ENCODE measurements at regions not wholly inside any gene's neighbourhood (a gene's known extent, or its start where the extent isn't known, plus 50 kb on each side); places are given as distances from the start of the nearest gene placed in this dataset.
"Not testable (repeated sequence)": the region's sequence is repeated elsewhere in the genome, so short reads cannot be mapped to it uniquely, and the experiment has no call there.

DNA sequence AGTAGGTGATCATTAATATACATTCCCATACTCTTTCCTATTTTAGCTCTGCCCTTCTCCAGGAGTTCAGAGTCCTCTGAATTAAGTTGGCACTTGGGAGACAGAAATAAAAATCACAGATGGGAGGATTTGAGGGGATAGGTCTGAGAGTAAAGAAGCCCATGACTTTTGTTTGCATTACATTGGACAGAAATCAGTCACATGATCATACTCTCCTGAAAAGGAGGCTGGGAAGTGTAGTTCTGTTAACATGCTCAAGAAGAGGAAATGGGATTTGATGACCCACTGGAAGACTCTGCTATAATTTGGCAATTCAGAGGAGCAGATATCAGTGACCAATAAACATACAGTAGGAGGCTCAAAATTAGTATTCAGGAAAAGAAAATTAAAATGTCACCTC, 674.9 kb upstream of the C16orf82 start:
- H3K4me3 Mint-ChIP-seq = no peak overlapping the region
- ATAC-seq (no peak), DNase-seq (no peak)
- H3K4me1 Mint-ChIP-seq (ENCODE audit: low read depth) = no peaks in the 10 kb centered on the region
- H3K9me3 Mint-ChIP-seq = peaks cover 4% of the 10 kb centered on the region
- H3K27me3 Mint-ChIP-seq (ENCODE audit: low read depth) = peaks cover 11% of the 10 kb centered on the region
- H3K36me3 Mint-ChIP-seq (ENCODE audit: insufficient read depth) = no peaks in the 10 kb centered on the region

DNA sequence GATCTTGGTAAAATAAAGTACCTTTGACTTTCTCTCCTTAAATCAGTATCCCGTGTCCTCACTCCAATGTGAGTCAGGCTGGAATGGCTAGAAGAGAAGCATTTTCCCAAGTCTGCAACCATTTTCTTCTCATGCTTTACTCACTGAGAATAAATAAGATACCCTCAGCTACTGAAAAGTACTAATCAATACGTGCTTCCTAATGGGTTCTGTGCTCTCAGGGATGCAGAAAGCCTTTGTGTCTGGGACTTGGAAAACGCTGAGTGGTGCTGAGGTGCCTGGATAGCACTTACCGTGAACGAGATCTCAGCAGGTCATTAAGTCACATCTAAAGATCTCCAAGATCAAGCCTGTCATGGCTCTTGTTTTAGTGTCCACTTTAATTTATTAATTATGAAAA, 672.3 kb upstream of the C16orf82 start:
- H3K4me3 Mint-ChIP-seq = no peak overlapping the region
- no peak for DNase-seq
- peaks cover 4% of the 10 kb centered on the region for H3K9me3 Mint-ChIP-seq
- H3K4me1 Mint-ChIP-seq (ENCODE audit: low read depth) = no peaks in the 10 kb centered on the region
- peaks cover 11% of the 10 kb centered on the region for H3K27me3 Mint-ChIP-seq (ENCODE audit: low read depth)
- no peaks in the 10 kb centered on the region for H3K36me3 Mint-ChIP-seq (ENCODE audit: insufficient read depth)
- ATAC-seq = no peak

DNA sequence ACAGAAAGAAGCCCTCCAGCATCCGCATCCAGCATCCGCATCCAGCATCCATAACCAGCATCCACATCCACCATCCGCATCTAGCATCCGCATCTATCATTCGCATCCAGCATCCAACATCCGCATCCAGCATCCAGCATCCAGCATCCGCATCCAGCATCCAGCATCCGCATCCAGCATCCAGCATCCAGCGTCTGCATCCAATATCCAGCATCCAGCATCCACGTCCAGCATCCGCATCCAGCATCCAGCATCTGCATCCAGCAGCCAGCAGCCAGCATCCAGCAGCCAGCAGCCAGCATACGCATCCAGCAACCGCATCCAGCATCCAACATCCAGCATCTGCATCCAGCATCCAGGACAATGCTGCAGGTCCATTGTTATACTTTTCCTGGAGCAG, 671.0 kb upstream of the C16orf82 start:
- peaks cover 9% of the 10 kb centered on the region for H3K27me3 Mint-ChIP-seq (ENCODE audit: low read depth)
- no peak for ATAC-seq
- H3K4me3 Mint-ChIP-seq = no peak overlapping the region
- H3K9me3 Mint-ChIP-seq = peaks cover 4% of the 10 kb centered on the region
- H3K36me3 Mint-ChIP-seq (ENCODE audit: insufficient read depth) = no peaks in the 10 kb centered on the region
- DNase-seq = no peak
- H3K4me1 Mint-ChIP-seq (ENCODE audit: low read depth) = no peaks in the 10 kb centered on the region

DNA sequence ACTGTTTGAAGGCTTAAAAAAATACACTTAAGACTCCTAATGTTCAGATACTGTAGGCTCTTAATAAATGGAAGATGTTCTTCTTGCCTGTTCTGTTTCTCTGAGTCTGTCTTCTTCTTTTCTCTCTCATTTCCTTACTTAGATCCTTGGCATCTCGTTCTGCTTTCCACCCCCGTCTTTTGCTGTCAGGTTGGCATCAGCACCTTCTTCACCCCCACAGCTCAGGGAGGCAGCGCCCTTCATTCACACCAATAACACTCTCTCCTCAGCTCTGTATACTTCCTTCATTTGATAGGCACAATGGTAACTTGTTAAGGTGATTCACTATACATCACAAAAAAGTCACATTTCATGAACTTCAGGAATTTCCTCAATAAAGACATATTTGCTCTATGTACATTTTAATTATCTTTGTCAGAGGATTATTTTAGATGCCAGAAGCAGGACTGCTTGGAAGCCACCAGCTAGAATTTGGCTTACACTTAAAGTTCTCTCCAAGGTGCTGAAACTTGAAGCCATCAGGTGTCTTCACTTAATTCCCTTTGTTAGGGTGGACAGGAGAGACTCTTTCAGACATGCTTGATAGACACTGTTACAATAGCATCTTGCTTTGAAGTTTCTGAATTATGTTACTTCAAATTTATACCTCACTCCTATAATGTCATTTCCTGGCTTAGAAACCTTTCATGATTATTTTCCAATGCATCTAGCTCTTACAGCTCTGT, 670.1 kb upstream of the C16orf82 start:
- DNase-seq = no peak
- Mint-ChIP-seq H3K9me3 (peaks cover 4% of the 10 kb centered on the region), H3K27me3 (ENCODE audit: low read depth) (peaks cover 9% of the 10 kb centered on the region), H3K4me3 (no peak overlapping the region), H3K36me3 (ENCODE audit: insufficient read depth) (no peaks in the 10 kb centered on the region), H3K4me1 (ENCODE audit: low read depth) (no peaks in the 10 kb centered on the region)
- ATAC-seq = no peak

DNA sequence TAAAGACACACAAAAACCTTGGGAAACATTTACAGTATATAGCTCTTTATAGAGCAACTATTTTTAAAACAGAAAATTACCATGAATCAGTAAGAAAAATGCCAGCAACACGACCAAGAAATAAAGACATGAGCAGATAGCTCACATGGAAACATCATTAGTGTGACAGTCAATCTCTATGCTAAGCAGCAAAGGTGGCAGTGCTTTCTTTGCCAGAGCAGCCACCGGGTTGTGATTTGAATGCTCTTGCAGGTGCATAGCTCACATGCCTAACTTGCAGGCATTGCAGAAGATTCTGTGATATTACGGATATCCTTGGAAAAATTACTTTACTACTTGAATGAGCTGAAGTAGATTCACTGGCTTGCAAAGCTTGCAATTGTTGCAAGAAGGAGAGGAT, 652.9 kb upstream of the C16orf82 start:
- H3K4me3 Mint-ChIP-seq = no peak overlapping the region
- no peaks in the 10 kb centered on the region for H3K36me3 Mint-ChIP-seq (ENCODE audit: insufficient read depth)
- no peaks in the 10 kb centered on the region for H3K4me1 Mint-ChIP-seq (ENCODE audit: low read depth)
- H3K27me3 Mint-ChIP-seq (ENCODE audit: low read depth) = peaks cover 7% of the 10 kb centered on the region
- ATAC-seq = no peak
- no peak for DNase-seq
- H3K9me3 Mint-ChIP-seq = peaks cover 13% of the 10 kb centered on the region

DNA sequence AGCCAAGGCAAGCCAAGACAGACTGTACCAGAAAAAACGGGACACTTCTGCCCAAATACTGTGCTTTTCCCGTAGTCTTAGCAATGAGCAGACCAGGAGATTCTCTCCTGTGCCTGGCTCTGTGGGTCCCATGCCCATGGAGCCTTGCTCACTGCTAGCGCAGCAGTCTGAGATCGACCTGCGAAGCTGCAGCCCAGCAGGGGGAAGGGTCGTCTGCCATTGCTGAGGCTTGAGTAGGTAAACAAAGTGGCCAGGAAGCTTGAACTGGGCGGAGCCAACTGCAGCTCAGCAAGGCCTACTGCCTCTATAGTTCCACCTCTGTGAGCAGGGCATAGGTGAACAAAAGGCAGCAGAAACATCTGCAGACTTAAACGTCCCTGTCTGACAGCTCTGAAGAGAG, 647.3 kb upstream of the C16orf82 start:
- H3K4me1 Mint-ChIP-seq (ENCODE audit: low read depth); H3K27me3 Mint-ChIP-seq (ENCODE audit: low read depth); ATAC-seq; DNase-seq; H3K4me3 Mint-ChIP-seq; H3K36me3 Mint-ChIP-seq (ENCODE audit: insufficient read depth): not testable (repeated sequence)
- H3K9me3 Mint-ChIP-seq = peaks cover 15% of the 10 kb centered on the region

DNA sequence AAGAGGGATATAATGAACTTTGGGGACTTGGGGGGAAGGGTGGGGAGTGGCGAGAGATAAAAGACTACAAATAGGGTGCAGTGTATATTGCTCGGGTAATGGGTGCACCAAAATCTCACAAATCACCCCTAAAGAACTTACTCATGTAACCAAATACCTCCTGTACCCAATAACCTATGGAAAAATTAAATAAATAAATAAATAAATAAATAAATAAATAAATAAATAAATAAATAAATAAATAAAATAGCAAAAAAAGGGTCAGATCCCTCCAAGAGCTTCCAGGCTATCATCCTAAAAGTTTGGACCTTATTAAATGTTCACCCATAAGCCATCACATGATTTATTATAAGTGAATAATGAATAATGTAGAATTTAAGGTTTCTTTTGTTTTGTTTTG, 636.1 kb upstream of the C16orf82 start:
- H3K4me3 Mint-ChIP-seq = no peak overlapping the region
- ATAC-seq (no peak), DNase-seq (no peak)
- no peaks in the 10 kb centered on the region for H3K36me3 Mint-ChIP-seq (ENCODE audit: insufficient read depth)
- peaks cover 3% of the 10 kb centered on the region for H3K9me3 Mint-ChIP-seq
- H3K4me1 Mint-ChIP-seq (ENCODE audit: low read depth) = no peaks in the 10 kb centered on the region
- H3K27me3 Mint-ChIP-seq (ENCODE audit: low read depth) = no peaks in the 10 kb centered on the region

DNA sequence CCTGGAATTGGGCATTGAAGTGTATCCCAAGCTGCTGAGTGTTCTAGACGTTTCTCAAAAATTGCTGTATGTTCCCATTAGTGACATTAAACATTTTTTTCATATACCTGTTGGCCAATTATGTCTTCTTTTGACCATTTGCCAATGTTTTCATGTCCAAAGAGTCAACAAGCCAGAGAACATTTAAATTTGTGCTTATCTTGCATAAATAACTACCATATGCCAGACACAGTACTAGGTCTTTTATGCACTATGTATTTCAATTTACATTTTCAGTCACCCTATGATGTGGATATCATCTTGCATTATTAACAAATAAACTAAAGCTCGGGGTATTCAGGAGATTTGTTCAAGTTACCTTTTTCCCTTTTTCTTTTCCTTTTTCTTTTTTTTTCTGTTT, 632.9 kb upstream of the C16orf82 start:
- ATAC-seq = no peak
- Mint-ChIP-seq H3K36me3 (ENCODE audit: insufficient read depth) (no peaks in the 10 kb centered on the region), H3K4me1 (ENCODE audit: low read depth) (no peaks in the 10 kb centered on the region), H3K9me3 (peaks cover under 1% of the 10 kb centered on the region), H3K4me3 (no peak overlapping the region), H3K27me3 (ENCODE audit: low read depth) (no peaks in the 10 kb centered on the region)
- no peak for DNase-seq

DNA sequence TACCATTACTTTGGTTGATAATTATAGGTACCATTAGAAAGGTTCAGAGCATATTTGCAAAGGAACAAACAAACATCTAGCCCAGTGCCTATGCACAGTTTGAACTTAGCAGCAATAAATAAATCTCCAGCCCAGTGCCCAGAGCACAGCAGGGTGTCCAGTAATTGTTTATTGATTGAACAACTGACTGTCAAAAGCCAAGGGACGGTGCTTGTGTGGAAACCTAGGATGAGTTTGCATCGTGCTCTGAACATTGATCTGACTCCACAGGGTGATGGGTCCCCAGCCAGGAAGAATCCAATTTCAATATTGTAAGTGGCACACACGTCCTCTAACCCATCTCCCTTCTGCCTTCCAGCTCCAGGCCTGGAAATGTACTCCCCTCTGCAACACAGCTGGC, 625.5 kb upstream of the C16orf82 start:
- ATAC-seq (no peak), DNase-seq (no peak)
- H3K9me3 Mint-ChIP-seq = no peaks in the 10 kb centered on the region
- no peaks in the 10 kb centered on the region for H3K4me1 Mint-ChIP-seq (ENCODE audit: low read depth)
- H3K4me3 Mint-ChIP-seq = no peak overlapping the region
- no peaks in the 10 kb centered on the region for H3K36me3 Mint-ChIP-seq (ENCODE audit: insufficient read depth)
- peaks cover 5% of the 10 kb centered on the region for H3K27me3 Mint-ChIP-seq (ENCODE audit: low read depth)

DNA sequence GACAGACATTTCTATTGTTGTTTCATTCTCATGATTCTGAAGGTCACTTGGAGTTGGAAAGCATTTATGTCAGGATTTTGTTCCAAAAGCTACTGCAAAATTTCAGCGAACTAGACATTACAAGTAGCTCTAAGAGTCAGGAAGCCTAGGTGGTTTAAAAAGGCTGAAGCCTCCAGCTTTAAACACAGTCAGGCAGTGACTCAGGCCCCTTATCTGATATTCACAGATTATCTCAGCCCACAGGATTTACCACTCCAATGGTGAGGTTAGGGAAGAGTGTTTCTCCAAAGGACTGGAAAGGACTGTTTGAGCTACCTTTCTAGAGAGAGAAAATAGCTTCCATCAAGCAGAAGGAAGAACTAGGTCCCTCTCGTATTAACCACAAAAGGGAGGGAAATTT, 624.4 kb upstream of the C16orf82 start:
- H3K4me3 Mint-ChIP-seq = no peak overlapping the region
- H3K36me3 Mint-ChIP-seq (ENCODE audit: insufficient read depth) = no peaks in the 10 kb centered on the region
- H3K4me1 Mint-ChIP-seq (ENCODE audit: low read depth) = no peaks in the 10 kb centered on the region
- H3K27me3 Mint-ChIP-seq (ENCODE audit: low read depth) = peaks cover 5% of the 10 kb centered on the region
- no peak for ATAC-seq
- DNase-seq = no peak
- no peaks in the 10 kb centered on the region for H3K9me3 Mint-ChIP-seq

DNA sequence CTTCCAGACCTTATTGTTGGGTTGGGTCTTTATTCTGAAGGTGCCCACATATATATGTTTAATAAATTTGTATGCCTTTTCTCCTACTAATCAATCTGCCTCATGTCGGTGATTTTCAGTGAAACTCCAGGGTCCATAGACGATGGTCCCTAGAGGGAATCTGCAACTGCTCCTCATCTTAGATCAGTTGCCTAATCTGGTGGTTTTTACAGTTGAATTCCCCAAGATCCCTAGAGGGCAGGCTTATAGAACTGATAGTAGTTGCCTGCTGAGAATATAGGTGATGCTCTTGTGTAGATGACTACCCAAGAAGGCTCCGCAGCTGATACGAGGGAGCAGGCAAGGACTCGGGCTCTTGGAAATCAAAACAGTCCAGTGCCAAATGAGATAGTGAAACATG, 619.2 kb upstream of the C16orf82 start:
- DNase-seq (no peak), ATAC-seq (no peak)
- no peaks in the 10 kb centered on the region for H3K36me3 Mint-ChIP-seq (ENCODE audit: insufficient read depth)
- H3K4me3 Mint-ChIP-seq = no peak overlapping the region
- H3K4me1 Mint-ChIP-seq (ENCODE audit: low read depth) = no peaks in the 10 kb centered on the region
- H3K9me3 Mint-ChIP-seq = no peaks in the 10 kb centered on the region
- H3K27me3 Mint-ChIP-seq (ENCODE audit: low read depth) = no peaks in the 10 kb centered on the region

DNA sequence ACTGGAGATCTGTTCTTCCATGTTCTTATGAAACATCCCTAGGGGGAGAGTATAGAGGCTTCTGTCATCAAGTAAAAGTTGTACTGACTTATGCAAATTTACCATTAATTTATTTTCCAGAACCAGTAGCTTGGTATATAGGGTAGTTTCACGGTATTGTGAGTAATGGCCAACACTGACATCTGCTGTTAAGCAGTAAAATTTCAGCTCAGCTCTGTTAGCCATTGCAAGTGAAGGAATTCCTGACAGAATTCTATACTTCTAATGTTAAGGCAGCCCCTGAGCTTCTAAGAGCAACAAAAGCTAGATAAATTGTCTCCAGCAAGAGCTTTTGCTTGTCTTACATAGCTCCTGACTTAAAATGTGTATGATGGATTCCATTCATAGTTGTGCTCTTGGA, 613.5 kb upstream of the C16orf82 start:
- Mint-ChIP-seq H3K9me3 (no peaks in the 10 kb centered on the region), H3K4me3 (no peak overlapping the region), H3K27me3 (ENCODE audit: low read depth) (no peaks in the 10 kb centered on the region), H3K36me3 (ENCODE audit: insufficient read depth) (no peaks in the 10 kb centered on the region), H3K4me1 (ENCODE audit: low read depth) (no peaks in the 10 kb centered on the region)
- ATAC-seq (no peak), DNase-seq (no peak)

DNA sequence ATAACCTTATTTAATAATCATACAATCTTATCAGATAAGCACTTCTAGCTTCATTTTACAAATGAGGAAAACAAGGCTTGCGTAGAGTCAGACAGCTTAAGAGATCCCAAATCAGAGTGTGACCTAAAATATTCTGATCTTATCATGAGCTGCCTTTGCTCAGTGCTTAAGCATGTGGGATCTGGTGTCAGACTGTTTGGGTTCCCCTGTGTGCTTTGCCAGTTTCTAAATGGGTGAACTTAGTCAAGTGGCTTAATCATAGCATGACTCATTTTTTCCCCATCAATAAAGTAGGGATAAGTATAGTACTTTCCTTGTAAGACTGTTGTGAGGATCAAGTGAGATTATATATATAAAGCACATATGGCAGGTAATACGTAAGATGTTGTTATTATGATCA, 612.6 kb upstream of the C16orf82 start:
- ATAC-seq = peak; percentile 58 to 62
- DNase-seq = no peak
- H3K4me3 Mint-ChIP-seq = no peak overlapping the region
- H3K9me3 Mint-ChIP-seq = no peaks in the 10 kb centered on the region
- H3K27me3 Mint-ChIP-seq (ENCODE audit: low read depth) = no peaks in the 10 kb centered on the region
- no peaks in the 10 kb centered on the region for H3K36me3 Mint-ChIP-seq (ENCODE audit: insufficient read depth)
- no peaks in the 10 kb centered on the region for H3K4me1 Mint-ChIP-seq (ENCODE audit: low read depth)

DNA sequence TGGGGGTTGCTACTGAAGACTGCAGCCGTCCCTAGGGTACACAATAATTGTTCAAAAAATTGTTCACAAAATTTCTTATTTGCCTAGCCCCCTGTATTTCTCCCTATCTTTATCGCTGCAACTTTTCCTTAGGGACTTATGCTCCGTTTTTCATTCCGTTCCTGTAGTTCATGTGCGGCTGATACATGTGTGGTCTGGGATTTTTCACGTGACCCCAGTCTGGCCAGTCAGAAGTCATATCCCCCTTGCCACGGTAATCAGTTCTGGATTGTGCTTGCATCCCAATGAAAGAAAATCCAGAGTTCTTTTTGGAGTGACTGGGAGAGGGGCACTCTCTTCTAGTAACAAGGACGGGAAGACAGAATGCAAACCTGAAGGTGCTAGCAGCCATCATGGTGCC, 610.7 kb upstream of the C16orf82 start:
- H3K4me1 Mint-ChIP-seq (ENCODE audit: low read depth) = no peaks in the 10 kb centered on the region

DNA sequence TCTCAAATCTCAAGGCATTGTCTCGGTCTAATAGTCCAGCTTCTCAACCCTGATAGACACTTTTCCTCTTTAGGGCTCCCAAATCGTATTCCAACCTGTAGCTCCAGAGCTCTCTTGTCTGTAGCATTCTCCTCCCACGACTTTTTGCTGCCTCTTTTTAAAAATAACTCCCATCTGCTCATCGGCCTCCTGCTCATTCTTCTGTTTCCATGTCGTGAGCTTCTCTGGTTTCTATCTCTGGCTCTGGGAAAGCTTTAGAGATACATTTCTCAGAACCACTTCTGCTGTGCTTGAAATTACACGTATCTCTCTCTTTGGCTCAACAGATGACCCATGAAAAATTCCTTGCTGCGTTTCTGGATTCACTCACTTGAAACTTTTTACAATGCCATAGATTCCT, 609.6 kb upstream of the C16orf82 start:
- Mint-ChIP-seq H3K36me3 (ENCODE audit: insufficient read depth) (no peaks in the 10 kb centered on the region), H3K9me3 (no peaks in the 10 kb centered on the region), H3K4me1 (ENCODE audit: low read depth) (no peaks in the 10 kb centered on the region), H3K27me3 (ENCODE audit: low read depth) (no peaks in the 10 kb centered on the region), H3K4me3 (no peak overlapping the region)
- DNase-seq = no peak
- ATAC-seq = no peak

More for the DNA sequence above, 610.7 kb upstream of the C16orf82 start:
- DNase-seq (no peak), ATAC-seq (no peak)
- no peaks in the 10 kb centered on the region for H3K27me3 Mint-ChIP-seq (ENCODE audit: low read depth)
- H3K36me3 Mint-ChIP-seq (ENCODE audit: insufficient read depth) = no peaks in the 10 kb centered on the region
- H3K4me3 Mint-ChIP-seq = no peak overlapping the region
- H3K9me3 Mint-ChIP-seq = no peaks in the 10 kb centered on the region

DNA sequence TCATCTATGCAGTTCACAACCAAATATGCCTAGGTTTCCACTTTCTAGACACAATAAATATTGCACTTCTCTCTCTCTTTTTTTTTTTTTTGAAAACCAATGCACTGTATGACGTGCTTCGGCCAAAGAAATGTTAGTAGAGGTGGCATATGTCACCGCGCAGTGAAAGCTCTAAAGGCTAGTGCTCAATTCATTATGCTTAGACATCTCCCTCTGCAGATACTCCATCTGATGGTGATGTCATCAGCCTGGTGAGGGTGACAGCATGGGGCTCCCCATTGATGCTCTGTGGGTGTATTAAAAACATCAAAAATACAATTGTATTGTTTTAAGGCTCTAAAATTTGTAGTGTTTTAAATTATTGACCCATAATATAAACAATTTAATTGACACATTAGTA, 608.8 kb upstream of the C16orf82 start:
- Mint-ChIP-seq H3K4me1 (ENCODE audit: low read depth) (no peaks in the 10 kb centered on the region), H3K4me3 (no peak overlapping the region), H3K36me3 (ENCODE audit: insufficient read depth) (no peaks in the 10 kb centered on the region), H3K27me3 (ENCODE audit: low read depth) (no peaks in the 10 kb centered on the region), H3K9me3 (no peaks in the 10 kb centered on the region)
- ATAC-seq (no peak), DNase-seq (no peak)
